PC-3 (cell line): ENCODE measurements at regions not wholly inside any gene's neighbourhood (a gene's known extent, or its start where the extent isn't known, plus 50 kb on each side); places are given as distances from the start of the nearest gene placed in this dataset.

Experiments
- ATAC-seq: fragments of 200-7000 bp; cut with Tn5 transposase; 2 replicates; pipeline ENCODE4 v1.9.1; 2020; ENCODE audit warnings: mild to moderate bottlenecking, moderate library complexity
- BruUV-seq: library from RNA; stranded (reverse); fragments of 400-500 nt; replicated peaks from 2 replicates; lab custom pipeline; 2021; lab: Mats Ljungman, UMichigan
- CTCF ChIA-PET: fragments of 300-600 bp; sonication (Branson Sonifier 250); formaldehyde crosslinking; loops from one replicate; lab custom pipeline; 2022; ENCODE audit warnings: antibody characterized with exemption; lab: Charles Lee
- POLR2A ChIA-PET: fragments of 300-600 bp; sonication (Branson Sonifier 250); formaldehyde crosslinking; loops from one replicate; lab custom pipeline; 2022; ENCODE audit warnings: antibody characterized with exemption; ENCODE audit not compliant: unreplicated experiment; lab: Charles Lee
- DNase-seq: peaks from one replicate; pipeline ENCODE4 v3.0.0-alpha.2; 2015
- H2AFZ ChIP-seq: fragments of 300-600 bp; sonication (generic); 2 replicates; pipeline ENCODE4 v1.6.0; 2016; ENCODE audit warnings: antibody characterized with exemption, low read length
- H3F3A ChIP-seq: fragments of 300-600 bp; sonication (generic); one replicate; pipeline ENCODE4 v1.6.0; 2017; ENCODE audit warnings: antibody characterized with exemption, low read length, control low read depth, mild to moderate bottlenecking; ENCODE audit not compliant: unreplicated experiment
- H3K27ac ChIP-seq: fragments of 300-600 bp; sonication (generic); 2 replicates; pipeline ENCODE4 v1.5.1; 2016; ENCODE audit warnings: mild to moderate bottlenecking, low read length
- H3K27me3 ChIP-seq: fragments of 300-600 bp; sonication (generic); 2 replicates; pipeline ENCODE4 v1.6.1; 2016; ENCODE audit warnings: low read length, mixed read lengths
- H3K36me3 ChIP-seq: fragments of 300-600 bp; sonication (generic); 2 replicates; pipeline ENCODE4 v1.6.1; 2016; ENCODE audit warnings: low read depth, mixed run types, low read length, mixed read lengths
- H3K4me1 ChIP-seq: fragments of 300-600 bp; sonication (generic); 2 replicates; pipeline ENCODE4 v1.5.1; 2016; ENCODE audit warnings: low read length; ENCODE audit not compliant: insufficient read depth
- H3K4me2 ChIP-seq: fragments of 300-600 bp; sonication (generic); 2 replicates; pipeline ENCODE4 v1.6.0; 2016; ENCODE audit warnings: low read length
- H3K4me3 ChIP-seq: fragments of 300-600 bp; sonication (generic); 2 replicates; pipeline ENCODE4 v1.5.1; 2016; ENCODE audit warnings: mild to moderate bottlenecking, low read length, mixed read lengths
- H3K79me2 ChIP-seq: fragments of 300-600 bp; sonication (generic); 2 replicates; pipeline ENCODE4 v1.6.1; 2017; ENCODE audit warnings: low read length, mixed read lengths
- H3K9ac ChIP-seq: fragments of 300-600 bp; sonication (generic); 2 replicates; pipeline ENCODE4 v1.6.0; 2016; ENCODE audit warnings: mild to moderate bottlenecking, low read length
- H3K9me2 ChIP-seq: fragments of 300-600 bp; sonication (generic); replicated peaks from 2 replicates; pipeline ENCODE4 v1.6.1; 2016; ENCODE audit warnings: mixed run types, low read length, mixed read lengths
- H3K9me3 ChIP-seq: fragments of 300-600 bp; sonication (generic); 2 replicates; pipeline ENCODE4 v1.6.1; 2016; ENCODE audit warnings: low read length, mixed read lengths
- H4K20me1 ChIP-seq: fragments of 300-600 bp; sonication (generic); 2 replicates; pipeline ENCODE4 v1.6.1; 2016; ENCODE audit warnings: low read length, mixed read lengths
- CTCF ChIP-seq: fragments of 300-600 bp; sonication (generic); conservative IDR thresholded peaks from 2 replicates; pipeline ENCODE4 v1.5.1; 2017; ENCODE audit warnings: antibody characterized with exemption, low read depth, mild to moderate bottlenecking, low read length
- EZH2 ChIP-seq: fragments of 300-600 bp; sonication (generic); IDR thresholded peaks from one replicate; pipeline ENCODE4 v1.6.1; 2017; ENCODE audit warnings: antibody characterized with exemption, mild to moderate bottlenecking, low read length; ENCODE audit not compliant: unreplicated experiment
- EZH2phosphoT487 ChIP-seq: fragments of 300-600 bp; sonication (generic); IDR thresholded peaks from 2 replicates; pipeline ENCODE4 v1.6.1; 2018; ENCODE audit warnings: mild to moderate bottlenecking, antibody characterized with exemption, low read length, borderline replicate concordance
- intact Hi-C: fragments of 100-400 bp; cut with micrococcal nuclease; formaldehyde crosslinking; loops from 2 replicates; pipeline ENCODE4 v1.9.0; 2023

GRCh38 chr5:56430422-56430821 is 197.3 kb upstream of the ANKRD55 start:
- no TSS peak for BruUV-seq
- H3K4me1 ChIP-seq: no peaks in the 10 kb centered on the region
- intact Hi-C loops: no loop called here
- H3K27ac ChIP-seq: no peak overlapping the region
- DNase-seq (no peak), ATAC-seq (no peak)
- no peaks in the 10 kb centered on the region for H3K9me3 ChIP-seq
- no peak overlapping the region for H3K4me3 ChIP-seq
- H3K9me2 ChIP-seq: no peaks in the 10 kb centered on the region
- TF ChIP-seq CTCF: no peak
- H2AFZ ChIP-seq: no peak overlapping the region
- H3K4me2 ChIP-seq: no peak overlapping the region
- no peaks in the 10 kb centered on the region for H3K36me3 ChIP-seq
- ChIA-PET CTCF (no interaction called here), POLR2A (no interaction called here)
- no peaks in the 10 kb centered on the region for H3K79me2 ChIP-seq
- H3F3A ChIP-seq: no peaks in the 10 kb centered on the region
- no peak overlapping the region for H3K9ac ChIP-seq
- H4K20me1 ChIP-seq: no peaks in the 10 kb centered on the region
- H3K27me3 ChIP-seq: no peaks in the 10 kb centered on the region

- TF ChIP-seq EZH2 (no peak), EZH2phosphoT487 (no peak), CTCF (no peak)
- Histone ChIP-seq H3K4me2 (no peak overlapping the region), H3K9me3 (no peaks in the 10 kb centered on the region), H3K9me2 (no peaks in the 10 kb centered on the region), H3K4me3 (no peak overlapping the region), H3K9ac (no peak overlapping the region), H3K36me3 (no peaks in the 10 kb centered on the region), H3F3A (no peaks in the 10 kb centered on the region), H3K79me2 (no peaks in the 10 kb centered on the region), H3K27me3 (no peaks in the 10 kb centered on the region), H4K20me1 (no peaks in the 10 kb centered on the region), H3K27ac (no peak overlapping the region), H3K4me1 (no peaks in the 10 kb centered on the region), H2AFZ (no peak overlapping the region)
- ATAC-seq (no peak), DNase-seq (no peak)
- POLR2A ChIA-PET: no interaction called here
- CTCF ChIA-PET: no interaction called here
- no TSS peak for BruUV-seq
- intact Hi-C loops: no loop called here
These were observed 196.0 kb upstream of the ANKRD55 start for GRCh38 chr5:56429110-56429561.

DNA sequence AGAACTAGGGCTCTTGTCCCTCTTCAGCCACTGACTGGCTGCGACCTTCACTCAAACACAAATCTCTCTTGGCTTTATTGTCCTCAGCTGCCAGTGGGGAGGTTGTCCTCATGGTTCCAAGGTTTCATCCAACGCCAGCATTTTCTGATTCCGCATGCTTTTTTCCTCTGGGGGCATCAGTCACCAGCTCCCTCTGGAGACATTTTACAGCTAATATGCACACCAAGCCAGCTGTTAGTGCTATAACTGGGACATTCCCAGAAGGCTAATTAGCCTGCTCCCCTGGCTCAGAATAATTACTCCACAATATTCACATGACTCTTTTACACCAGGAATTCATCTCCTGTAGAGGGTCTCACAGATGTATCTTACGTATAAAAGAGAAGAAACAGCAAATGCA is 193.6 kb upstream of the ANKRD55 start:
- no peaks in the 10 kb centered on the region for H3K36me3 ChIP-seq
- H3K27me3 ChIP-seq: no peaks in the 10 kb centered on the region
- no peak for DNase-seq
- no peak for ATAC-seq
- no peaks in the 10 kb centered on the region for H3F3A ChIP-seq
- H4K20me1 ChIP-seq: no peaks in the 10 kb centered on the region
- intact Hi-C loops: no loop called here
- no peak overlapping the region for H3K4me2 ChIP-seq
- H3K79me2 ChIP-seq: no peaks in the 10 kb centered on the region
- H3K9me2 ChIP-seq: no peaks in the 10 kb centered on the region
- peaks cover 7% of the 10 kb centered on the region; the same call in 1 of the 2 replicates for H3K4me1 ChIP-seq
- H3K27ac ChIP-seq: no peak overlapping the region
- ChIA-PET POLR2A (no interaction called here), CTCF (no interaction called here)
- no peak overlapping the region for H2AFZ ChIP-seq
- no TSS peak for BruUV-seq
- H3K9ac ChIP-seq: no peak overlapping the region
- no peak for TF ChIP-seq EZH2
- no peak for TF ChIP-seq CTCF
- TF ChIP-seq EZH2phosphoT487: no peak
- H3K4me3 ChIP-seq: no peak overlapping the region
- no peaks in the 10 kb centered on the region for H3K9me3 ChIP-seq
